Limb (tissue), 2 donors: ENCODE measurements at regions not wholly inside any gene's neighbourhood (a gene's known extent, or its start where the extent isn't known, plus 50 kb on each side); places are given as distances from the start of the nearest gene placed in this dataset.

Source experiments
- DNase-seq, 2 donors: peaks; one replicate each; pipeline ENCODE4 v3.0.0-alpha.2; 2016; ENCODE audit errors: extremely low spot score in 2 of 2

DNA sequence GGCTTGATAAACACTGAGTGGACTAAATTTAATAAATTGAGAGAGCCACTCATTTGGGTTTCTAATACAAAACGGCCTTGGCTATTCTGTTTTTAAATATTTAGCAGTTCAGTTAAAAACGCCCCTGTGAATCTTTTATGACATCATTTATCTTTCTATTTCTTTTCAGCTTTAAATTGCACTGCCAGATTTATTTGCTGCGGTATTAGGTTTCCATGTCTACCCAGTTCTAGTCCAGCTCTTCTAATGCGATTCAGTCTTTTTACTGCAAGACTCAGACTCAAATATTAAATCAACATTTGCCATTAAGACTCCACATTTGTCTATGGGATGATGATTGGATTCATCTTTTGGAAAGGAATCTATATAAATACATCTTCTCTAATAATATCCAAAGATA lies 2174.3 kb upstream of the PIK3C3 start:
- no peak for DNase-seq

DNA sequence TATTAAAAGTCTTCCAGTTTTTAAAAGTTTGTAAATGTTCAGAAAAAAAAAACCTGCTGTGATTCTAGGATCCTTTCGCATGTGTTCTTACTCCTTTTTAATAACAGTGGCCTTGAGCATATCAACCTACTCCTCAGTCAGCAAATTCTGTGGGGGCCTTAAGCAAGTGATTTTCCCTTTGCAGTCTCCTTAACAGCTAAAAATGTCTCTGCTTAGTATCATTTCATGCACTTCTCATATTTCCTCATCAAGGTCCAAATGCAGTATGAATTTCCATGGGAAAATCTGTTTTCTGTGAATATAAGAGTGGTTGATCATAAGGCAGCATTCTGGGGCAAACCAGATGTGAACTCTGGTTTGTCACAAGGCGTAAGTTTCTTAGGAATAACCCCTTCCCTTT lies 2175.1 kb upstream of the PIK3C3 start:
- no peak for DNase-seq

DNA sequence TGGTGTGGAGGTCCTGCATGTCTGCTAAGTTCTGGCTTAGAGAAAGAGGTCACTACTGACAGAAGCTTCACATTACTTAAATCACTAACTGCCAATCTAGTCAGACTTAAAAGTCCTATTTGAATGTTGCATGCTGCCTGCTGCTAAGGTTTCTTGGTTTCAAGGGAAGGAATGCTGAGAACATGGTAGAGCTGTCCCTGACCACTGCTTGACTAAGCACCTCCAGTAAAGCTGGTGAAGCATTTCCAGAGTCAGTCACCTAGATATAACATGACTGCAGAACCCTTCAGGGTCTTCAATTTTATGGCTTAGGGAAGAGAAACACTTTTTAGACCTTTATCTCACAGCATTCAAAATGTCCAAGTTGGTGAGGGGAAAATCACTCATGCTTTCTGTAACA lies 2178.3 kb upstream of the PIK3C3 start:
- DNase-seq = no peak

DNA sequence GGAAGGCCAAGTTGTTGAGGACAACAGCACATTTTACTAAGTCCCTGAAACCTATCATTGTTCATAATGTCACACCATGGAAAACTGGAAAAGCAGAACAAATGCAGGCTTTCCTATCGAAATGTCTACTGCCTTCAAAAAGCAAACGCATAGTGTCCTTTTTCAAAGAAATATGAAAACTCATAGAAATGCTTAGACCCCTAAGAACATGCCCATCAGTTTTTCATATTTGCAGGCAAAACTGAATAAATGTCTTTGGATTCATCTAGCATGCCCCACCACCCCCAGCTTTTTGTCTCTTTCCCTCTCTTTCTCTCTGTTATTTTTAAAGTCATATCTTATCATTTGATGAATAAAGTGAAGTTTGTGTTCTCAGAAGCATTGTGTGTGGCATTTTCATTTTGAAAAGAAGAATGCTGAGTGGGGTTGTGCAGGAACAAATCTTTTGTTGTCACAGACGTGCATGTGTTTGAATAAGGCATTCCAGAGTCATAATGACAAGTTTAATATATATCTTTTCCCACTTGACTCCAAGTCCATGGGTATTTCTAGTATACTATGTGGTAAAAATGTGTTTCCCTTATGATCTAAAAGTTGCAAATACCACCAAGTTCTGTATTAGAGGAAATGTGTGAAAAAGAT lies 2180.0 kb upstream of the PIK3C3 start:
- DNase-seq = no peak

DNA sequence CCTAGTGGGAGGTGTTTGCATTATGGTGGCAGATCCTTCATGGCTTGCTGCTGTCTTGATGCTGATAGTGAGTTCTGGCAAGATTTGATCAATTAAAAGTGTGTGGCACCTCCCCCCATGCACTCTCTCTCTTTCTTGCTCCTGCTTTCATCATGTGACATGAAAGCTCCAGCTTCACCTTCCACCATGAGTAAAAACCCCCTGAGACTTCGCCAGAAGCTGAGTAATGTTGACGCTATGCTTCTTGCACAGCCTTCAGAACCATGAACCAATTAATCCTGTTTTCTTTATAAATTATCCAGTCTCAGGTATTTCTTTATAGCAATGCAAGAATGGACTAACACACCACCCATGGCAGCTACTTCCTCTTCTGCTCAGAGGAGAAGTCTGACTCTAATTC lies 2181.4 kb upstream of the PIK3C3 start:
- no peak for DNase-seq

DNA sequence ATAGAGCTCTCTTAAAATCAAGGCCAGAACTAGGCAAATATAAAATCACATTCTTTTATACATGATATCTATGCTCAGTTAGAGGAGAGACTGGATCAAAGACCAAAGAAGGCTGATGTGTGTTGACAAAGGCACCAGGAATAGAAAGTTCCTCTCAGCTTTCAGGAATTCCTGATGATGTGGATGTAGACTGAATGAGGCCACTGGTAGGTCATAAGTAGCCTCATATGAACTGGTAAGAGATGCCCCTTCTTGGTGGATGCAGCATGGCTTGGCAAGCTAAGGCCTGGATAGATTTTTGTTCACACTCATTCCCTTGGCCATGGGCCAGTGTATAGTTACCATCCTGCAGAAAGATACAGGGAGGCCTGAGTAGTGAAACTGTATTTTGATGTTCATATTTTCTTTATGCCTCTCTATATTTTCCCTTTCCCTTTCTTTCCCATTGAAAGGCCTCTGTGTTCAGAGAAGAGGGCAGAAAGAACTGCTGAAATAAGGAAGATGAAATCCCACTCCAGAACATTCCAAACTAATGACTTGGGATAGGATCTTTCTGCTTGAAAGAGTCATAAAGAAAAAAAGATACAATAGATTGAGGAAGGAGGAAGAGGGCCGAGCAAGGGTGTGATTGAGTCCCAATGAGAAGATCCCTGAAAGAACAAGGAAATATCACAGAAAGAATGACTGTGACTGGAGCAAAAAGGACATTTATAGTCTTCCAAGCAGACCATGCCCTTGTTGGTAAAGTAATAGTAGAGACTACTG lies 2182.7 kb upstream of the PIK3C3 start:
- no peak for DNase-seq

DNA sequence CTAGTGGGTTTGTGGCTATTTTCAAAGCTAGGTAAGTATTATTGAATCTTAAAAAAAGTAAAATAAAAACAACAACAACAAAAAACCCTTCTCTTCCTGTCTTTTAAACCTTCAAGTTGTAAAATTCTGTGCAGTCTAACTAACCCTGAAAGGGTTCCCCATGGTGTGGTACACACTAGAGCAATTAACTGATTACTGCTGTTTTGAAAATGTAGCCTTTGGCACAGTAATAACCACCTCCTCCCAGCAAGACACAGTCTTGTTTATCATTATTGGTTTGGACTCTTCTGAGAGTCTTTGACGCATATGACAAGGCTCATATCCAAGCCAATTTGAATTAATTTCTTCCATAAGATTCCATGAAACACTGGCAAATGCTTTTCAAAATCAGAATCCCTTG lies 2184.6 kb upstream of the PIK3C3 start:
- DNase-seq = no peak

DNA sequence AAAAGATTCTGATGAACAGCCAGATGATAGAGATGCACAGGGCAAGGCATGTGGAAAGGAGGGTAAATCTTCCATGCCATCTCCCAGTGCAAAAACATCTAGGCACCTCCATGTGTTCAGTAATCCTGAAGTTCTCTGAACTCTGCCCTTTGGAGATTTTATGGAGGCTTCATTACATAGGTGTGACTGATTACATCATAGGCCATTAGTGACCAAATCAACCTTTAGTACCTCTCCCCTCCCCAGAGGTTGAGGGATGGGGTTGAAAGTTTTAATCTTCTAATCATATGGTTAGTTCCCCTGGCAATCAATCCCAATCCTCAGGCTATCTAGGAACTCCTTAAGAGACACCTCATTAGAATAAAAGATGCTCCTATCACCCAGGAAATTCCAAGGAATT lies 2190.2 kb upstream of the PIK3C3 start:
- no peak for DNase-seq

DNA sequence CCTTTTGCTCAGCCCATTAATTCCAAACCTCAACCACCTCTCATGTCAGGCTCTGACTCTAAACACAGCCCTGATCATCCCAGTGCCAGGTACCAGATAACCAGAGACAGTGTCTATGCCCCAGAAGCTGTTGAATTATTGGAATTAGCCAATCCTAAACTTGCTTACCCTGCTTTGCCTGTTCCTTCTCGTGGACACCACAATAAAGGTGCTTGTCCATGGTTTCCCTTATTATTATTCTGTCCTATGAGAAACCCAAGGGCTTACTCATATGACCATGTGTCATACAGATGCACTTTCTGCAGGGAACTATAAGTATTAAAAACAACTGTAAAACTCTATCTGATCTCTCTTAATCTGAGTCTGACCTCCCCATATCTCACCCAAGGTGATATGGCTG lies 2193.8 kb upstream of the PIK3C3 start:
- no peak for DNase-seq

DNA sequence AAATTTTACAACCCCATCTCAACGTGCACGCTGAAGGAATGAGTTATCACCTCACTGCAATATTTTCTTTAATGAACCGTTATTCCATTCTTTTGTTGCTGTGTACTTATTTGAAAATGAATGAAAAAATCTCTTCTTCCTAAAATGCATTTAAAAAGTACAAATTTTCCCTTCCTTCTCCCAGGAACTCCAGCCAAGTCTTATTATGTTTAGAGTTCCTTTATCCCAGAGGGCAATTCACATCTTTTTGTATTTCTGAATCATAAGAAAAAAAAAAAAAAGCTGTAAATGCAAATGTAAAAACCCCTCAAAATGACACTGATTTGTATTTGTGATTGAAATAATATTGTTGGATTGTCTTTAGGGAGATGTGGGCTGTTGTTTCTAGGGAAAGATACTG lies 2194.3 kb upstream of the CELF4 start:
- DNase-seq = no peak

DNA sequence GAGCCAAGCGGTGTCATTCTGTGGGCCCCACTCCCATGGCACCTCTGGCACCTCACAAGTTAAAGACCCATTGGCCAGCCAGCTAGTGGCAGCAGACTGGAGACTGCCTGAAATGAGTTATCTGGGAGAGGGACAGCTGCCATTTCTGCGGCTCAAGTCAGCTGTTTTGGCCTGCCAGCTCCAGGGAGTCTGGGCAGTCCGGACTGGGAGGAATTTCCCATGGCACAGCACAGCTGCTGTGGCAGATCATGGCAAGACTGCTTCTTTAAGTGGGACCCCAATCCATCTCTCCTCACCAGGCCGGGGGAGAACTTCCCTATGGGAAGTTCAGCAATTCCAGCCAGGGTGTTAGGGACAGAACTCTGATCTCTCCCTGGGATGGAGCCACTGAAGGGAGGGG lies 2187.6 kb upstream of the CELF4 start:
- DNase-seq = no peak

DNA sequence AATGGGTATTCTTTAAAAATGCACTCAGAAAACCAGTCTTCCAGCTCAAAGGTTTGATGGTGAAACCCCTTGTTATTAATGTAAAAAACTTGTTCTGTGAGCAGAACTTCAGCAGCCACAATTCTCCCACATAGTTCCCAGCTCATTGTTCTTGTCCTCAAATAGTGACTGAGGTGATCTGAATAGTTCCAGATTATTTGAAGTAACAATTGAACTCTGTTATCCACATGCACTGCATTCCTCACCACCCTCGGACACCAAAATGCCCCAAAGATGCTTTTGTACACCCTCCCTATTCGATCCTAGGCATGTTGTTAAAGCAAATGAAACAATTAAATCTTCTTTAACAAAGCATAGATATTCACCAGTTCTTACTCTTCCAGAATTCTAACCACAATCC lies 2186.8 kb upstream of the CELF4 start:
- no peak for DNase-seq

DNA sequence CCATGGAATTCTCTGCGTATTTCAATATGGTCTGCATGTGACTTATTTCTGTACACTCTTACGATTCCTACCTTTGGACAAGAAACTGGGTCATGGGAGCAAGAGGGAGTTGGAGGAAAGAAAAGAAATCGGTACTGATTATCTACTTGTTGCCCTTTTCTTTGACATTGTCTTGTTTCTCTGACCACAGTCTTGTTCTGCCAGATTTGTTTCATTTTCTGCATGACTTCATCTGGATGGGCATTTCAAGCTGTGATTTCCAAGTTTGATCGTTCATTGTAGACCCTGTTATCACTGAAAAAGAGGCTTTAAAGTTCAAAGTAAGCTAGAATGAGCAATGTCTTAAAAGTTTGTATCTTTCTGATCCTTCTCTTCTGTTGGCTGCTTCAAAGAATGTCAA lies 2186.3 kb upstream of the CELF4 start:
- DNase-seq = no peak

DNA sequence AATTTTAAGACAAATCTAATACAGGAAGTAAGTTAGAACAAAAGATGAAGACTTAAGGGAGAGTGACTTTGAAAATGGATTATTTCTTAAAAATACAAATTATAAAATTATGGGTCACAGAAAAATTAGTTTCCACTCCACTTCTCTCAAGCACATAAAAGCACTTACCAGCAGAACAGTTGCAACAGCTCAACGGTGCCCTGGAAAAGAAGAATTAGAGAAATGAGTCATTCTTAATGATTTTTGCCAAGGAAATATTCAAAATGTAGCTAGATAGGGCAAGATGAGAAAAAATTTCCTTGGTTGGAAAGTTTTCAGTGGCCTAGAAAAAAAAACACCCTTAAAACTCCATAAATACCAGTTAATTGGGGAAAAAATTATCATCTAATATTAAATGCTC lies 2185.6 kb upstream of the CELF4 start:
- DNase-seq = no peak

DNA sequence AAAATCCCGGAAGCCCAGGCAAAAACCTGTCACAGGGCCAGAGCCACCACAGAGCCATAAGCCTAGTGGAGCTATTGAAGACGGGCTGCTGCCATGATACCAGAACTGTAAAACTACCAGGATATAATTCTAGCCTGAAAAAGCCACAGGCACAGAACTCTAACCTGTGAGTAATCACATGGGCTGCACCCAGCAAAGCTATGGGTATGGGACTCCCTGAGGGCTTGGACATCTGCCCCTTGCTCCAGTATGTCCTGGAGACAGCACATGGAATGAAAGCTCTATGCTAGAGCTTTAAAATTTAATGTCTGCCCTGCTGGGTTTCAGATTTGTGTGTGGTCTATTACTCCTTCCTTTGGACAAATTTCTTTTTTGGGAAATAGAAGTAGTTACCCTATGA lies 2183.6 kb upstream of the CELF4 start:
- no peak for DNase-seq

DNA sequence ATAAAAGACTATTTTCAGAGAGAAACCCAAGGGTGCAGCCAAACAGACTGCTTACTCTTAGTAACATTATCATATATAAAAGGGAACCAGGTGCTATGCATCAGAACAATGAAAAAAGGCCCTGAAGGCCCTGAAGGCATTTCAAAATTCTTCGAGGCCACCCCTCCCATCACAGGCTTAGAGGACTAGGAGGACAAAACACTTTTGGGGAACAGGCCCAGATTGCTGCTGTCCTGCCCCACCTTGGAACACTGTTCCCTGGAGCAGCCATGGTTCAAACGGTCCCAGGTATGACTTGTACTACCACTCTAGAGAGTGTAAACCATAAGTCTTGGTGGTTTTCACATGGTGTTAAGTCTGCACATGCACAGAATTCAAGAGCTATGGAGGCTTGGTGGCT lies 2183.1 kb upstream of the CELF4 start:
- no peak for DNase-seq

DNA sequence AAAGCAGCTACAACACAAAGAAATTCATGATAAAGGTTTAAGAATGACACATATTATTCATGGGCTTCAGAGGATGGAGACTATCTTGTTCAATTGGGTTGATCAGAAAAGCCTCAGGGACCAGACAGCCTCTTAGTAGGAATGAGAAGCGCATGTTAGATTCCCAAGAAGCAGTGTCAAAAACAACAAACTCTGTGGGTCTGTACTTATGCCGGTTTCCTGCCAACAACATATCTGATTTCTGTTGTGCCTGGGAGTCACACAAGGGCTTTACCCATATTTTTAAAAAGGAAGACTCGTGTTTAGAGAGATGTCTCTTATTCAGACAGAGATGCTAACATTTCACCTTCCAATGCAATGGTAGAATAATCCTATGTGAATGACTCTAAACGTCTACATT lies 2180.6 kb upstream of the CELF4 start:
- DNase-seq = no peak

DNA sequence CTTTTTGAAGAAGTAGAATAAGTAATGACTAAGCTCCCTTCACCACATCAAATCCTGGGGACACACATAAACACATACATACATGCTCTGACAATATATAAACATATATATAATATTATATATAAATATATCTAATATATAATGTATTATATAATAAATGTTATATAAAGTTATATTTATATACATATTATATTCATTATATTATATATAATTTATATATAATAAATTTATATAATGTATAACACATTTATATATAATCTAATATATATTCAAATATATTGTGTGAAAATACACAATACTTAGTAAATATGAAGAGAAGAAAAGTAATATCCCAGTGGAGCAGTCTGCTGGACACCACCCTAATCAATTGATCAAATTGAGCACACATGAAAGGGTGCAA lies 2177.9 kb upstream of the CELF4 start:
- DNase-seq = no peak

DNA sequence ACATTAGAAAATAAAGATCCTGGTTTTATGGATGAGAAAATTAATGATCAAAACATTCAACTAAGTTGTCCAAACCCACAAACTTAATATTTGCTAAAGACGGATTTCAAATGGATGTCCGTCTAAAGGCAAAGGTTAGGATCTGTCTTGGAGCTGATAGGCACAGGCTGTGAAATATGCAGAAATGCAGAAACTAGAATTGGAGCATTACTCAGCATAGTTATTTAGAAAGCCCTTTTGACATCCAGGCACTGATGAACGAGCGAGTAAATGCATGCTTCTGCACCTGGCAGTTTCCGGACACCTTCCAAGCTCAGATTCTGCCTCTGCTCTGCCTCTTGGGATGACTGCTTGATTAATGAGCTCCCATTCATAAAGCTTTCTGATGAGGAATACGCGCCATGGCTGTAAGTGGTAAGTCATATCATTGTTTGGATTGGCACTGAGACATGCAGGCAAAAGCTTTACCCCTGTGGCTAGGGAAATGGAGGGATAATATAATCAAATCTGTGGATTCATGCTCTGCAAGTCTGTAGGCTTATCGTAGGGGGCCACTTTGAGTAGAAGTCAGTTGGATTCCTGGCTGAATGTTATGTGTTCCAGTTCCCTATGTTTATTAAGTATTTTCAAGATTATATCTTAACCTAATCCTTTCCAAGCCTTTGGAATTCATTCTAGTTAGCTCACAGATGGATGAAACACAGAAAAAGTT lies 2176.3 kb upstream of the CELF4 start:
- peak in 1 of 2 donors; percentile 28 for DNase-seq

DNA sequence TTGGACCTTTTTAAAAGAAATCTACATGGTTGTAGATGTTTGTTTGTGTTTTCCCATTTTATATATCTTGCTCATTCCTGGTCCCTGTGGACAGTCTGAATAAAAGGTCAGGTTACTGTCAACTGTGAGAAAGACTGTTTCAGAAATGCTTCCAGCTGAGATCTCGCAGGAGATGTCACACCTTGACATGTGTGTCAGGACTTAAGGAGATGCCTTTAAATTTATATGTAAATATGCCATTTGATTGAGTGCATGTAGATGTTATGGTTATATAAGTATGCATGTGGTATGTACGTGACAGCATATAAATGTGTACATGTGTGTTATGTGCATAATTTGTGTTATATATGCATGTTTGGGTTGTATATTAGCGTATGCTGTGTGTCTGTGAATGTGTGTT lies 2172.3 kb upstream of the CELF4 start:
- DNase-seq = no peak

DNA sequence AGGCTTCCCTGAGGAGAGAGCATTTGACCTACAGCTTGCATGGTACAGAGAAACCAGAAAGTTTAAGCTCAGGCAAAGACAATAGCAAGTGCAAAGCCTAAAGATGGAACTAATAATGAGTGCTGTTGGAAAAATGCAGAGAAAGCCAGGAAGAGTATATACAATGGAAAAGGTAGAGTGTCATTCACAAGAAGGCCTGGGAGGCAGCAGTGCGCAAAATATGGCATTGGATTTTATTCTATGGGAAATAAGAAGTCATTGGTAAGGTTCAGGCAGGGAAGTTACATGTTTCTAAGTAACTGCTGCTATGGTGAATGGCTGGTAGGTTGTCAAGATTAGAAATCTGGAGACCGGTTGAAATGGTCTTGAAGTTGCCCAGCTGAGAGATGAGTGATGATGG lies 2167.3 kb upstream of the CELF4 start:
- no peak for DNase-seq

DNA sequence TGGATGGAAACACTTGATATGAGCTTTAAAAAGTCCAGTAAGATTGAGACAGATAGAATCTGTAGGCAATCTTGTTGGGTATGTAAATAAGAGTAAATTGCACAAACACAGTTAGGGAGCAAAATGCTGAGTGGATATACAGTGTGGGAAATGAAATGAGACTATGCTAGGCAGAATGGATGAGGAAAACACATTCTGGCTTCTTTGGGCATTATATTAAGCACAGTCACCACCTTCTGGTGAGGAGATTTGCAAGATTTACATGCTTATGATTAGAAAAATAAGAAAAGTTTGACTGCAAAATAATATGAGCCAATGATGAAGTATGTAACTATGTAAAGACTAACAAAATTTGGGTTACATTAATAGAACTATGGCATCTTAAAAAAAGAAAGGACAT lies 2165.0 kb upstream of the CELF4 start:
- DNase-seq = no peak

DNA sequence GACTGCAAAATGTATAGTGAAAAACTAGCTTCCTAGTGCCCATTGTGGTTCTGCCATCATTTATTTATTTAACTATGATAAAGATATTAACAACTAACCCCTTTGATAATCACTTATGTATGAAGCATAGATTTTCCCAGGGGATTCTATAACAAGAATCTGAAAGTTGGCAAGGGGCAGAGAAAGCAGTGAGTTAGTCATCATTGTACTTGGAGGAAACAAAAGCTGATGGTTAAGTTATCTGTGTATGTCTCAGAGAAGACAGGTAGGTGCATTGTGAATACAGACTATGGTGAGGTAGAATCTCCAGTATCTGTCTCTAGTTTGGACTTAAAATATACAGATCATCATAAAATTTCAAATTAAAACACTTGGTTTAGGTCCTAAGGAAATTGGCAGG lies 2159.1 kb upstream of the CELF4 start:
- DNase-seq = no peak
